Upper lobe of left lung (tissue), 6 donors: ENCODE measurements at regions not wholly inside any gene's neighbourhood (a gene's known extent, or its start where the extent isn't known, plus 50 kb on each side); places are given as distances from the start of the nearest gene placed in this dataset.

ENCODE experiments used
- ATAC-seq, 2 donors: fragments of 200-7000 bp; cut with Tn5 transposase; one replicate each; pipeline ENCODE4 v1.9.1; 2022; ENCODE audit warnings: mild to moderate bottlenecking in 2 of 2, moderate library complexity in 2 of 2; ENCODE audit not compliant: low FRiP score in 2 of 2
- DNase-seq, 2 donors: peaks; one replicate each; pipeline ENCODE4 v3.0.0-alpha.2; 2019 to 2020
- H3K27ac ChIP-seq, 4 donors: fragments of 200-600 bp; sonication (generic); one replicate each; pipeline ENCODE4 v1.5.1; 2016 to 2019
- H3K27me3 ChIP-seq, 4 donors: fragments of 200-600 bp; sonication (generic); one replicate each; pipeline ENCODE4 v1.5.1; 2017 to 2019
- H3K36me3 ChIP-seq, 4 donors: fragments of 200-600 bp; sonication (generic); one replicate each; pipeline ENCODE4 v1.5.1; 2016 to 2019
- H3K4me1 ChIP-seq, 4 donors: fragments of 200-600 bp; sonication (generic); one replicate each; pipeline ENCODE4 v1.5.1; 2018 to 2019
- H3K4me3 ChIP-seq, 4 donors: fragments of 200-600 bp; sonication (generic); one replicate each; pipeline ENCODE4 v1.5.1; 2017 to 2019; ENCODE audit warnings: mild to moderate bottlenecking in 2 of 4, moderate library complexity in 1 of 4
- H3K9me3 ChIP-seq, 4 donors: fragments of 200-600 bp; sonication (generic); one replicate each; pipeline ENCODE4 v1.5.1; 2018 to 2019
- EP300 ChIP-seq, 4 donors: sonication (generic); formaldehyde crosslinking; IDR thresholded peaks; one replicate each; pipeline ENCODE4 v1.5.1; 2017; ENCODE audit warnings: antibody characterized with exemption in 4 of 4, control low read depth in 2 of 4
- POLR2A ChIP-seq, 4 donors: fragments of 450-650 bp; IDR thresholded peaks; one replicate each; pipeline ENCODE4 v1.5.1; 2016 to 2017; ENCODE audit warnings: antibody characterized with exemption in 4 of 4, mild to moderate bottlenecking in 2 of 4
- POLR2AphosphoS5 ChIP-seq, 2 donors: sonication (generic); formaldehyde crosslinking; IDR thresholded peaks; one replicate each; pipeline ENCODE4 v1.5.1; 2017; ENCODE audit warnings: antibody characterized with exemption in 2 of 2
- WGBS, 2 donors: methylation state at CpG; one replicate each; pipeline ENCODE4 v1.1.5; 2017 to 2018; 5-methylcytosine and 5-hydroxymethylcytosine counted together
- TF ChIP-seq, protein P1 (sequence below), 6 experiments: fragments of 450-650 bp in 4 of 6; fragments of 200-600 bp in 2 of 6; sonication (generic) in 2 of 6; IDR thresholded peaks; one replicate each; pipeline ENCODE4 v1.5.1; 2016 to 2019; ENCODE audit warnings: antibody characterized with exemption in 6 of 6
- donor health status: DM: no; HTN: no; CAD: no; lungs with moderate emphysema.
- donor health status: DM: no; HTN: yes; CAD: no; lungs with severe emphysema.

DNA sequence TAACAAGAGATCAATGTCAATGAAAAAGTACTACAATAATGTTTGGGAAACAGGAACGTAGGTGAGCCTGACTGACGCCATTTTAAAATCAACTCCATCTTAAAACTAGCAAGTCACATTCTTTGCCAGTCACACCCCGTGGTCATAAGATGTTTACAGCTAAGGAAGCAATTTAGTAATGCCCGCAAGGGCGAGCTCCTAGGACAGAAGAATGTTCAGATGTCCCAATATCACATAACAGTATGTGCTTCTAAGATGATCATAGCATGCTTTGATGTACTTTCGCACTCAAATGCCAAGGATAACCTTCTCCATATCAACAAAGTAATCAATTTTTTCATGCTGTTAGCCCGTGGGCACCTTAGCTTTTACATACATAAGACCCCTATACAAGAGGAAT lies 113.8 kb upstream of the EGFR start:
- no peak for TF ChIP-seq POLR2AphosphoS5 (IDR thresholded peaks at IDR 0.05)
- TF ChIP-seq POLR2A (IDR thresholded peaks at IDR 0.05), result no peak
- TF ChIP-seq, protein P1, sequence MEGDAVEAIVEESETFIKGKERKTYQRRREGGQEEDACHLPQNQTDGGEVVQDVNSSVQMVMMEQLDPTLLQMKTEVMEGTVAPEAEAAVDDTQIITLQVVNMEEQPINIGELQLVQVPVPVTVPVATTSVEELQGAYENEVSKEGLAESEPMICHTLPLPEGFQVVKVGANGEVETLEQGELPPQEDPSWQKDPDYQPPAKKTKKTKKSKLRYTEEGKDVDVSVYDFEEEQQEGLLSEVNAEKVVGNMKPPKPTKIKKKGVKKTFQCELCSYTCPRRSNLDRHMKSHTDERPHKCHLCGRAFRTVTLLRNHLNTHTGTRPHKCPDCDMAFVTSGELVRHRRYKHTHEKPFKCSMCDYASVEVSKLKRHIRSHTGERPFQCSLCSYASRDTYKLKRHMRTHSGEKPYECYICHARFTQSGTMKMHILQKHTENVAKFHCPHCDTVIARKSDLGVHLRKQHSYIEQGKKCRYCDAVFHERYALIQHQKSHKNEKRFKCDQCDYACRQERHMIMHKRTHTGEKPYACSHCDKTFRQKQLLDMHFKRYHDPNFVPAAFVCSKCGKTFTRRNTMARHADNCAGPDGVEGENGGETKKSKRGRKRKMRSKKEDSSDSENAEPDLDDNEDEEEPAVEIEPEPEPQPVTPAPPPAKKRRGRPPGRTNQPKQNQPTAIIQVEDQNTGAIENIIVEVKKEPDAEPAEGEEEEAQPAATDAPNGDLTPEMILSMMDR (IDR thresholded peaks at IDR 0.05), result no peak
- TF ChIP-seq EP300 (IDR thresholded peaks at IDR 0.05), result no peak
- Histone ChIP-seq H3K4me1 (no peaks in the 10 kb centered on the region), H3K27ac (no peak overlapping the region), H3K36me3 (no peaks in the 10 kb centered on the region), H3K9me3 (no peaks in the 10 kb centered on the region), H3K27me3 (no peaks in the 10 kb centered on the region), H3K4me3 (no peak overlapping the region)
- ATAC-seq (no peak), DNase-seq (no peak)
- 79 to 80% methylated on average over 7 of the region's 7 CpGs for WGBS, 2 donors

DNA sequence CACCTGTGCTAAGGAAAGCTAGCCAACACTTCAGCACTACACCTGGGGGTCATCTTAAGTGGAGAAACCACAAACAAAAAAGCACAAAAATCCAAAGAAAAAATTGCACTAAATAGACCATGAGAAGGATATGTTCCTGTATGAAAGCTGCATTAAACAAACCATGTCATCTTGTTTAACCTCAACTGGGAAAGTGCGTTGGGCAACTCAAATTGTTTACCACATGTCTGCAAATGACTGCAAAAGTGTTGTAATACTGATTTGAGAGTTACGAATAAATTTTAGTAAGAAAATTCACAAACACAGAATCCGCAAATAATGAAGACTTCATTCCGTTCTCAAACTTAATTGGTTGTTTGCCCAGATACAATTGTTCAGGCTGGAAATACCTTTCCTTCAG lies 111.9 kb upstream of the EGFR start:
- DNase-seq (no peak), ATAC-seq (no peak)
- Histone ChIP-seq H3K4me1 (no peaks in the 10 kb centered on the region), H3K9me3 (no peaks in the 10 kb centered on the region), H3K36me3 (no peaks in the 10 kb centered on the region), H3K27me3 (no peaks in the 10 kb centered on the region), H3K27ac (no peak overlapping the region), H3K4me3 (no peak overlapping the region)
- WGBS, 2 donors, result 88 to 96% methylated on average over 4 of the region's 4 CpGs
- TF ChIP-seq, protein P1 (IDR thresholded peaks at IDR 0.05), result no peak
- TF ChIP-seq POLR2AphosphoS5 (IDR thresholded peaks at IDR 0.05), result no peak
- no peak for TF ChIP-seq EP300 (IDR thresholded peaks at IDR 0.05)
- TF ChIP-seq POLR2A (IDR thresholded peaks at IDR 0.05), result no peak

DNA sequence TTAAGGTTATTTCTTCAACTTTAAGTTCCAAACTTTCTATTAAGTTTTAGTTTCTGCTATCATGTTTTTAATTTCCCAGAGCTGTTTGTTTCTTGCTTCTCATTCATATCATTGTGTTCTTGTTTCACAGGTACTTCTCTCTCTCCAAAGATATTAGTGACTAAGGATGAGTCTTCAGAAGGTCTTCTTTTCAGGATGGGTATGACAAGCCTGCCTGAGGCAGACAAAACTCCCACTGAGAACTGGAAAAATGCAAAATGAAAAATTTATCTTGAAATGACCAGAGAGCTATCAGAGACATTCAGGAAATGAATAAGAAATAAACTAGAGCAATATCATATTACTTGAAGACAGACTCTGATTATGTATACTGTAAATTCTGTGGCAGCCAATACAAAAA lies 110.8 kb upstream of the EGFR start:
- DNase-seq (no peak), ATAC-seq (no peak)
- no peaks in the 10 kb centered on the region for H3K36me3 ChIP-seq
- H3K4me3 ChIP-seq, result no peak overlapping the region
- no peak for TF ChIP-seq EP300 (IDR thresholded peaks at IDR 0.05)
- no peak for TF ChIP-seq POLR2AphosphoS5 (IDR thresholded peaks at IDR 0.05)
- no peak for TF ChIP-seq POLR2A (IDR thresholded peaks at IDR 0.05)
- TF ChIP-seq, protein P1 (IDR thresholded peaks at IDR 0.05), result no peak
- H3K27ac ChIP-seq, result no peak overlapping the region
- H3K27me3 ChIP-seq, result no peaks in the 10 kb centered on the region
- H3K4me1 ChIP-seq, result no peaks in the 10 kb centered on the region
- no peaks in the 10 kb centered on the region for H3K9me3 ChIP-seq

DNA sequence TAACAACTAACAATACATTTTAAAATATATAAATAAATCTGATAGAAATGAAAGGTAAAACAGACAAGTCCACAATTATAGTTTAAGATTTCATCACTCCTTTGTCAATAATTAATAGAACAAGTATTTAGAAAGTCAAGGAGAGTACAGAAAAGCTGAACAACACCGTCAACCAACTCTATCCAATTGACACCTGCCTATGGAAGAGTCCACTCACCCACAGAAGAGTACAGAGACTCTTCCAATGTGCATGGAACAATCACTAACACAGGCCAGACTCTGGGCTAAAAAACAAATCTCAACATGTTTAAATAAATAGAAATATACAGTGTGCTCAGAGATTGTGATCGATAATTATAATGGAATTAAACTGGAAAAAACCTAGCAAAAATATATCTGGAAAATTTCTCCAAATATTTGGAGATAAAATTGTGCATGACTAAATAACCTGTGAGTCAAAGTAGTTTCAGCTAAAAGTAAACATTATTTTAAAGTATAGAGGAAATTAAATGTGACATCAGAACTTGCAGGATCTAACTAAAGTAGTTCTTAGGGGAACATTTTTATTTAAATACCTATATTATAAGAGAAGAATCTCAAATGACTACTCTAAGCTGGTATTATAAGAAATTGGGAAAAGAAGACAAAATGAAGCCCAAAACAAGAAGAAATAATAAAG lies 109.9 kb upstream of the EGFR start:
- no peak overlapping the region for H3K4me3 ChIP-seq
- H3K9me3 ChIP-seq, result no peaks in the 10 kb centered on the region
- DNase-seq, result no peak
- no peak overlapping the region for H3K27ac ChIP-seq
- H3K4me1 ChIP-seq, result no peaks in the 10 kb centered on the region
- no peaks in the 10 kb centered on the region for H3K27me3 ChIP-seq
- no peak for ATAC-seq
- WGBS, 2 donors, result 79 to 89% methylated on average over 2 of the region's 2 CpGs
- H3K36me3 ChIP-seq, result no peaks in the 10 kb centered on the region
- TF ChIP-seq POLR2A (IDR thresholded peaks at IDR 0.05) (no peak), EP300 (IDR thresholded peaks at IDR 0.05) (no peak), POLR2AphosphoS5 (IDR thresholded peaks at IDR 0.05) (no peak)
- TF ChIP-seq, protein P1 (IDR thresholded peaks at IDR 0.05), result no peak
